ENCODE measurements at regions not wholly inside any gene's neighbourhood (a gene's known extent, or its start where the extent isn't known, plus 50 kb on each side); places are given as distances from the start of the nearest gene placed in this dataset.

DNA sequence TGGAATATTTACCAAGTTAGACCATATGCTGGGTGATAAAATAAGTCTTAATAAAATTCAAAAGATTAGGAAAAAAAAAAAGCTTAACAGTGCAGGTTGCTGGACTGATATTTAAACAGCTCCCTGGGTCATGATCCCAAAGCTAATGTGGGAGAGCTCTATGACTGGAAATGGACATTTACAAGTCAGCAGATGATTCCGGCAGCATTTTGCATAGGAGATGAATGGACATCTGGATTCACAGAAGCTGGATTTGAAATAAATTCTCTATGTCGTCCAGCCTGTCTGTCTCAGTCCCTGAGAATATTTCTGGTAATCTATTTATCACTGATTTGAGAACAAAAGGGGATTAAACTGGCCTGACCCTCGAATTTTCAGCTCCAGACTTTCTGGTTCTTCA lies 52.3 kb upstream of the KLHL25 start:
- DNase-seq = no peak

GRCh38 chr15:85849946-85850345 lies 55.2 kb upstream of the KLHL25 start:
- DNase-seq = no peak

- no peak for DNase-seq
These were observed 58.2 kb upstream of the KLHL25 start for GRCh38 chr15:85852969-85853368.

- DNase-seq = peak in 26 of 51 donors; percentile 3 to 69 (median 25)
These were observed 59.8 kb upstream of the KLHL25 start for GRCh38 chr15:85854345-85855097.

GRCh38 chr15:85858586-85859375 lies 64.1 kb upstream of the KLHL25 start:
- DNase-seq = peak in 41 of 51 donors; percentile 3 to 77 (median 37)

DNA sequence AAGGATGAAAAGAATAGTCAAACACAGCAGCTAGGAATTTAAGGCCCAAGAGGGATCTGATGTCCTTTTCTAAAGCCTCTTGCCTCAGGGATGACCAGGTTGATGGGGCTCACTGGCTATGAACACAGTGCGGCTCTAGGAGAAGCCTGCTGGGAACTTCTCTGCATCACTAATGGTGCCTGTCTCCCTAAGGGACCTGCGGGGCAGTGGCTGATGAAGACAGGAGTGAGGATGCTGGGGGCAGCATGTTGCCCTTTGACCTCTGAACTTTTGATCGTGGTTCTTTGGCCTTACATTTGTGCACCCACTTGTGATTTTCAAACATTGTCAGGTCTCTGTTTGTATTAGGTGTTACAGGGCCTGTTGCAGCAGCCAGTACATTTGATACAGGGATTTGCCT lies 64.9 kb upstream of the KLHL25 start:
- no peak for DNase-seq

- DNase-seq = no peak
These were observed 65.9 kb upstream of the KLHL25 start for GRCh38 chr15:85860394-85861161.

GRCh38 chr15:85865070-85865684 lies 70.5 kb upstream of the KLHL25 start:
- DNase-seq = peak in 29 of 51 donors; percentile 1 to 51 (median 18)

DNA sequence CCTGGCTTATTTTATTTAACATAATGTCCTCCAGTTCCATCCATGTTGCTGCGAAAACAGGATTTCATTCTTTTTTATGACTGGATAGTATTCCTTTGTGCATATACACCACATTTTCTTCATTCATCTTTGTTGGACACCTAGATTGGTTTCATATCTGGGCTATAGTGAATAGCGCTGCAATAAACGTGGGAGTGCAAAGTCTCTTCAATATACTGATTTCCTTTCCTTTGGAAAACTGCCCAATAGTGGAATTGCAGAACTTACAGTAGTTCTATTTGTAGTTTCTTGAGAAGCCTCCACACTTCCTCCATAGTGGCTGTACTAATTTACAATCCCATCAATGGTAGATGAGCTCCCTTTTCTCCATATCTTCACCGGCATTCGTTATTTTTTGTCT lies 72.5 kb upstream of the KLHL25 start:
- no peak for DNase-seq

GRCh38 chr15:85869124-85869523 lies 74.4 kb upstream of the KLHL25 start:
- no peak for DNase-seq

- DNase-seq = no peak
These were observed 75.7 kb upstream of the KLHL25 start for GRCh38 chr15:85870216-85871014.

- DNase-seq = no peak
These were observed 76.8 kb upstream of the KLHL25 start for GRCh38 chr15:85871545-85871944.

GRCh38 chr15:85872125-85872524 lies 77.4 kb upstream of the KLHL25 start:
- no peak for DNase-seq

- DNase-seq = no peak
These were observed 79.5 kb upstream of the KLHL25 start for GRCh38 chr15:85874236-85874635.

DNA sequence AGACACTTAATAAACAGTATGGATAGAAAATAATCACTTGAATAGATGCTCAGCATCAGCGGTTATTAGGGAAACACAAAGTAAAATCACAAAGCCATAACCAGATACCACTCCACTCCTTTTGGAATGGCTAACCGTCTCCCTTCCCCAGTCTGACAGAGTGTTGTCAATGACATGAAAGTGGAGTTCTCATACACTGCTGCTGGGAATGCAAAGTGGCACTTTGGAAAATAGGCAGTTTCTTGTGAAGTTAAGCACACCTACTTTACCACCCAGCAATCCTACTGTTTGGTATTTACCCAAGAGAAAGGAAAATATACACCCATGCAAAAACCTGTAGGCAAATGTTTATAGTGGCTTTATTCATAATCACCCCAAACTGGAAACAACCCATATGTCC lies 81.0 kb upstream of the KLHL25 start:
- no peak for DNase-seq

DNA sequence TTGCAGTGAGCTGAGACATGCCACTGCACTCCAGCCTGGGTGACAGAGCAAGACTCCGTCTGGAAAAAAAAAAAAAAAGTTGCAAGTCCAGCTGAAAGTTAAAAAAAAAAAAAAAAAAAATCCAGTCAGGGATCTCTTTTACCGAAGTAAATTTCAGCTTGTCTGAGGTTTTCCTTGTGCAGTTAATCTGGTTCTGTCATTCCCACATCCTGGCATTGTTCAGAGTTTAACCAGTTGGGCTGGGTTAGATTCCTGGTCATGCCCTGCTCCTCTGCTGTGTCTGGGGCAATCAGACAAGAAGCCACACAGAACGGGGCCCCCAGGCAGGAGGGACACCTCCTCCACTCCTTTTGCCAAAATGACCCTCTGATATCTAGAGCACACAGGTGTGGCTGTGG lies 84.1 kb upstream of the KLHL25 start:
- DNase-seq = no peak

GRCh38 chr15:85879334-85880163 lies 84.8 kb upstream of the KLHL25 start:
- DNase-seq = no peak

DNA sequence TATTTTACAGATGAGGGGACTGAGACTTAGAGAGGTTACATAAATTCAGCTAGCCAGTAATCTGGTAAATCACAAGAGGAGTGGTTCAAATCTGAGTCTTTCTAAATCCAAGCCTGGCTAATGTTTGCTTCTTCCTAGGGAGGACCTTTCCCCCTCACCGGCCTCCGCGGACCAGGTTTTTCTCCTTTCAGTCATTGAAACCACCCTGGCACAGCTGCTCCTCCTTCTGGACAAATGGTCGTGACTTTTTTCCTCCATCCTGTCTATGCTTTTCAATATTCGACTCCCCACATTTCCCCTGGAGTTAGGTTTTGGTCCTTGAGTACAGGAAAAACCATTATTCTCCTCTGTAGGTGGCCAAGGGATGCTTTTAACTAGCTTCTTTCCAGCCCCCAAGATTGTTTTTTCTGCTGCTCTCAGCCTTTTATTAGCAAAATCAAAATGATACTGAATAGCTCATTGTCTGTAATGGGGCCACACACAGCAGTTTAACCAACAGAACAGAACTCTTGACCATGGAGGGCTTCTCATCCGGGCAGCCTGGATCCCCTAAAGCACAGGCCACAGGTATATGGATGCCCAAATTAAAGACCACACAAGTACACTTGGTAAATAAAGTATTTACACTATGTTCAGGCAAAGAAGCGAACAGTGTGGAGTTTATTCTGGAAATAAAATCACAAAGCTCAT lies 85.9 kb upstream of the KLHL25 start:
- no peak for DNase-seq

GRCh38 chr15:85886309-85886811 lies 91.6 kb upstream of the KLHL25 start:
- no peak for DNase-seq
